ENCODE measurements at regions not wholly inside any gene's neighbourhood (a gene's known extent, or its start where the extent isn't known, plus 50 kb on each side); places are given as distances from the start of the nearest gene placed in this dataset.
"Not testable (repeated sequence)": the region's sequence is repeated elsewhere in the genome, so short reads cannot be mapped to it uniquely, and the experiment has no call there.

DNA sequence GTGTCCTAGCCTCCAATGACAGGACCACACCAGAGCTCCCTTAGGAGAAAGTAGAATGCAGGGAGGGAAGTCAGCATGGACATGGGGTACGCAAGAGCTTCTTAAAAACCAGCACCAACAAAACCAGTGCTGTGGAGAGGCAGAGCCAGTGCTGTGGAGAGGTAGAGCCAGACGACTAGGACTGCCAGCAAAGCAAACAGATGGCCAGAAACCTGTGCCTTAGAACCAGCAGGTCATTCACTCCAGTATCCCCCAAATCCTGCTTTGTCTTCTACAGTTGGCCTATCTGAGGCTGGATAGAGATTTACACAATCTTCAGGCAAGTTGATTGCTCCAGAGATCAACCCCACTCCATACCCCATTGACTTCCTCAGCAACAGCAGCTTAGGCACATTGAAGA, 459.9 kb upstream of the CAMK1G start:
- DNase-seq, result no peak
- Histone ChIP-seq H3K27ac (no peak overlapping the region), H3K36me3 (no peaks in the 10 kb centered on the region), H3K4me1 (no peaks in the 10 kb centered on the region), H3K4me3 (no peak overlapping the region), H3K27me3 (no peaks in the 10 kb centered on the region), H3K9me3 (no peaks in the 10 kb centered on the region)
- intact Hi-C loops (cut with DNase I), result no loop called here
- TF ChIP-seq, protein P1, sequence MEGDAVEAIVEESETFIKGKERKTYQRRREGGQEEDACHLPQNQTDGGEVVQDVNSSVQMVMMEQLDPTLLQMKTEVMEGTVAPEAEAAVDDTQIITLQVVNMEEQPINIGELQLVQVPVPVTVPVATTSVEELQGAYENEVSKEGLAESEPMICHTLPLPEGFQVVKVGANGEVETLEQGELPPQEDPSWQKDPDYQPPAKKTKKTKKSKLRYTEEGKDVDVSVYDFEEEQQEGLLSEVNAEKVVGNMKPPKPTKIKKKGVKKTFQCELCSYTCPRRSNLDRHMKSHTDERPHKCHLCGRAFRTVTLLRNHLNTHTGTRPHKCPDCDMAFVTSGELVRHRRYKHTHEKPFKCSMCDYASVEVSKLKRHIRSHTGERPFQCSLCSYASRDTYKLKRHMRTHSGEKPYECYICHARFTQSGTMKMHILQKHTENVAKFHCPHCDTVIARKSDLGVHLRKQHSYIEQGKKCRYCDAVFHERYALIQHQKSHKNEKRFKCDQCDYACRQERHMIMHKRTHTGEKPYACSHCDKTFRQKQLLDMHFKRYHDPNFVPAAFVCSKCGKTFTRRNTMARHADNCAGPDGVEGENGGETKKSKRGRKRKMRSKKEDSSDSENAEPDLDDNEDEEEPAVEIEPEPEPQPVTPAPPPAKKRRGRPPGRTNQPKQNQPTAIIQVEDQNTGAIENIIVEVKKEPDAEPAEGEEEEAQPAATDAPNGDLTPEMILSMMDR (IDR thresholded peaks at IDR 0.05), result no peak
- 45 to 54% methylated on average over 2 of the region's 2 CpGs for WGBS, 2 donors
- FAIRE-seq, result no peak
- no peak for ATAC-seq

DNA sequence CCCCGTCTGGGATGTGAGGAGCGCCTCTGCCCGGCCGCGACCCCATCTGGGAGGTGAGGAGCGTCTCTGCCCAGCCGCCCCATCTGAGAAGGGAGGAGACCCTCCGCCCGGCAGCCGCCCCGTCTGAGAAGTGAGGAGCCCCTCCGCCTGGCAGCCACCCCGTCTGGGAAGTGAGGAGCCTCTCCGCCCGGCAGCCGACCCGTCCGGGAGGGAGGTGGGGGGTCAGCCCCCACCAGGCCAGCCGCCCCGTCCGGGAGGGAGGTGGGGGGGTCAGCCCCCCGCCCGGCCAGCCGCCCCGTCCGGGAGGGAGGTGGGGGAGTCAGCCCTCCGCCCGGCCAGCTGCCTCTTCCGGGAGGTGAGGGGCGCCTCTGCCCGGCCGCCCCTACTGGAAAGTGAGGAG, 454.4 kb upstream of the CAMK1G start:
- H3K36me3 ChIP-seq; ATAC-seq; H3K4me1 ChIP-seq; DNase-seq; H3K9me3 ChIP-seq; H3K27me3 ChIP-seq; H3K27ac ChIP-seq; FAIRE-seq; H3K4me3 ChIP-seq; intact Hi-C loops (cut with DNase I): not testable (repeated sequence)
- 83 to 93% methylated on average over 2 to 25 of the region's 32 CpGs for WGBS, 2 donors

DNA sequence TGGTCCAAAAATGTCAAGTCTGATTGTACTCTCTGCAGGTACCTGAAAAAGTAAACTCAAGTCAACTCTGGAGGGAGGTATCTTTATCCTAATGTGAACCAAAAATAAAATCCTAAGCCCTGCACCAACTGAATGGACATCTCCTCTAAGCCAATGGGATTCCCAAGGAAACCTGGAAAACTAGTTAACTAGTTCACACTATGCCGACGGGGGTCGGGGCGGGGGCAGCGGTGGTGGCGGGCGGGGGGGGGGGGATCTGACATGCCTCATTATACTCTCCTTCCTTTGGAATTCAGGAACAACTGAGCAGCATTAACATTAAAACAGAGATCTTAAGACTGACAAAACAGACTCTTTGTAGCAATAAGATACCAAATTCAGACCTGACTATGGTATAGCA, 452.6 kb upstream of the CAMK1G start:
- Histone ChIP-seq H3K4me3 (no peak overlapping the region), H3K27ac (no peak overlapping the region), H3K4me1 (no peaks in the 10 kb centered on the region), H3K9me3 (no peaks in the 10 kb centered on the region), H3K27me3 (no peaks in the 10 kb centered on the region), H3K36me3 (no peaks in the 10 kb centered on the region)
- DNase-seq, result no peak
- TF ChIP-seq, protein P1 (IDR thresholded peaks at IDR 0.05), result no peak
- WGBS, 2 donors, result 68 to 72% methylated on average over 7 of the region's 7 CpGs
- intact Hi-C loops (cut with DNase I), result no loop called here
- FAIRE-seq, result no peak
- ATAC-seq, result no peak

DNA sequence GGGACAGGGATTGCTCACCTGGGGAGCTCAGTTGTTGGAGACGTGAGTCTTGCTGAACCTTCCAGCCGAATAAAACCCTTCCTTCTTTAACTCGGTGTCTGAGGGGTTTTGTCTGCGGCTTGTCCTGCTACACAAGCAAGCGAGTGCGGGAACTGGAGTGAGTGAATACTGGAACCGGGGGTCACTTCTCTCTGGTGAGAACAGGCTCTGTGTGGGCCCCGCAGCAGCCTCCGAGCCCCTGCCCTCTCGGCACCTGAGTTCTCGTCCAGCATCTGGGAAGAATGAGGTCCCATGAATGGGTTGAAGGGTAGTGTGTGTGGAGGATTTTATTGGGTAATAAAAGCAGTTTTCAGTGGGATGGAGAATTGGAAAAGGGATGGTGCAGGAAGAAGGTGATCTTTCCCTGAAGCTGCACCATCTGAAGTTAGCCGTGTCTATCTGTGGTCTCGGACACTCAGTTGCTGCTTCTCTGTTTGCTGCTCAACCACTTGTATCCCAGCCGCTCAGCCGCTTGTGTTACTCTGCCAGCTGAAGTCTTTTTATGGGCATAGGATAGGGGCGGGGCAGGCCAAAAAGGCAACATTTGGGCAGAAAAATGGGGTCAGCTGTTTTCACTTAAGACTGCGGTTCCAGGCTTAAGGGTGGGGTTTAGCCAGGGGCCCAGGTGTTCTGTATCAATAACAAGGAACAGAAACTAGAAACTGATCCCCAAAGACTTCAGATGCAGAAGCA, 450.6 kb upstream of the CAMK1G start:
- TF ChIP-seq, protein P1 (IDR thresholded peaks at IDR 0.05), result no peak
- Histone ChIP-seq H3K27me3 (no peaks in the 10 kb centered on the region), H3K27ac (no peak overlapping the region), H3K9me3 (no peaks in the 10 kb centered on the region), H3K4me3 (no peak overlapping the region), H3K36me3 (no peaks in the 10 kb centered on the region), H3K4me1 (no peaks in the 10 kb centered on the region)
- DNase-seq (no peak), FAIRE-seq (no peak), ATAC-seq (no peak)
- intact Hi-C loops (cut with DNase I), result no loop called here
- WGBS, 2 donors, result 81% methylated on average over 17 of the region's 17 CpGs

DNA sequence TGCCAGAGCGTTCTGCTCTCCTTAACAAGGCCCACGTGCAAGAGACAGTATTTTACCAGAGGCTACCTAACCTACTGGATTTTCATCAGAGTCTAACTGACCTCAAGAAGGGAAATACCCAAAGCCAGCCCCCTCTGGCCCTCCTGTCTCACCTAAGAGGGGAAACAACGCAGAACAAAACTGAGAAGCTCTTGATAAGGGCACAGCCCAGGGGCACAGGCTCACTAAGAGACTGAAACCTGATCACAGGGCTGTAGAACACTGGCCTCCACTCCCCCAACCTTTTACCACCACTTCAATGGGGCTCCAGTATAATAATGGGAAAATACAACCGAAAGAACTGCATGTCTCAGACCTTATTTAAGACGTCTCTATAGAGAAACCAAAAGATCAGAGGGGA, 449.5 kb upstream of the CAMK1G start:
- WGBS, 2 donors, result 59 to 75% methylated on average over 5 of the region's 5 CpGs
- TF ChIP-seq, protein P1 (IDR thresholded peaks at IDR 0.05), result no peak
- no peaks in the 10 kb centered on the region for H3K36me3 ChIP-seq
- no peak overlapping the region for H3K27ac ChIP-seq
- ATAC-seq, result no peak
- intact Hi-C loops (cut with DNase I), result no loop called here
- DNase-seq, result no peak
- H3K4me3 ChIP-seq, result no peak overlapping the region
- no peaks in the 10 kb centered on the region for H3K4me1 ChIP-seq
- no peak for FAIRE-seq
- no peaks in the 10 kb centered on the region for H3K27me3 ChIP-seq
- H3K9me3 ChIP-seq, result no peaks in the 10 kb centered on the region
